ENCODE measurements at regions not wholly inside any gene's neighbourhood (a gene's known extent, or its start where the extent isn't known, plus 50 kb on each side); places are given as distances from the start of the nearest gene placed in this dataset.

DNA sequence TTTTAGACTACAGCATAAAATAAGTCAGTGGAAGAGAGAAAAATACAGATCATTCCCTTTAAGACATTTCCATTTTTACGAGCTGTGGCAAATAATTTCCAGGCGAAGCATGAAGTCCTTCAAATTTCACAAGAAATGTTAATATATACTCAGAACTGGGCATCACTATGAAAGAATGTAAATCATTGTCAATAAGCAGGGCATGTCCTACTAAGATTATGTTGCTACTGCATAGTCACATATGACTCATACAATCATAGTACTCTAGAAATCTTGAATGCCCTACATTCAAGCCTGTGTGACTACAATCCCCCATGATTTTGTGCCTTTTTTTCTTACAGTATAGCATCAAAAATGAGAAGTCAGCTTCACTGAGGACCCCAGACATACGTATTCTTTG is 485.2 kb upstream of the FTMT start:
- no peak for TF ChIP-seq POLR2A (IDR thresholded peaks at IDR 0.05)
- TF ChIP-seq, protein P1, sequence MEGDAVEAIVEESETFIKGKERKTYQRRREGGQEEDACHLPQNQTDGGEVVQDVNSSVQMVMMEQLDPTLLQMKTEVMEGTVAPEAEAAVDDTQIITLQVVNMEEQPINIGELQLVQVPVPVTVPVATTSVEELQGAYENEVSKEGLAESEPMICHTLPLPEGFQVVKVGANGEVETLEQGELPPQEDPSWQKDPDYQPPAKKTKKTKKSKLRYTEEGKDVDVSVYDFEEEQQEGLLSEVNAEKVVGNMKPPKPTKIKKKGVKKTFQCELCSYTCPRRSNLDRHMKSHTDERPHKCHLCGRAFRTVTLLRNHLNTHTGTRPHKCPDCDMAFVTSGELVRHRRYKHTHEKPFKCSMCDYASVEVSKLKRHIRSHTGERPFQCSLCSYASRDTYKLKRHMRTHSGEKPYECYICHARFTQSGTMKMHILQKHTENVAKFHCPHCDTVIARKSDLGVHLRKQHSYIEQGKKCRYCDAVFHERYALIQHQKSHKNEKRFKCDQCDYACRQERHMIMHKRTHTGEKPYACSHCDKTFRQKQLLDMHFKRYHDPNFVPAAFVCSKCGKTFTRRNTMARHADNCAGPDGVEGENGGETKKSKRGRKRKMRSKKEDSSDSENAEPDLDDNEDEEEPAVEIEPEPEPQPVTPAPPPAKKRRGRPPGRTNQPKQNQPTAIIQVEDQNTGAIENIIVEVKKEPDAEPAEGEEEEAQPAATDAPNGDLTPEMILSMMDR (IDR thresholded peaks at IDR 0.05) = no peak

All from sigmoid colon (tissue), 3 donors.